ENCODE measurements at regions not wholly inside any gene's neighbourhood (a gene's known extent, or its start where the extent isn't known, plus 50 kb on each side); places are given as distances from the start of the nearest gene placed in this dataset.

GRCh38 chr17:15893658-15894024 is 51.3 kb upstream of the ADORA2B start:
- no peak for DNase-seq (ENCODE audit: extremely low read depth in 1 of 2, low read depth in 1 of 2)

- DNase-seq (ENCODE audit: extremely low read depth in 1 of 2, low read depth in 1 of 2), result no peak
Measured at GRCh38 chr17:15894258-15894657, 50.7 kb upstream of the ADORA2B start.

- no peak for DNase-seq (ENCODE audit: extremely low read depth in 1 of 2, low read depth in 1 of 2)
Measured at GRCh38 chr17:15894913-15895658, 49.8 kb upstream of the ADORA2B start.

All from stimulated activated CD8-positive, alpha-beta memory T cell treated with anti-CD3 and anti-CD28 coated beads, Interleukin-7, amount 100 ng/mL, for 48 hours (primary cell).